Brain microvascular endothelial cell (primary cell): ENCODE measurements at regions not wholly inside any gene's neighbourhood (a gene's known extent, or its start where the extent isn't known, plus 50 kb on each side); places are given as distances from the start of the nearest gene placed in this dataset.

ENCODE experiments used
- DNase-seq: peaks from one replicate; pipeline ENCODE4 v3.0.0-alpha.2; 2020
- H3K27ac ChIP-seq: fragments of 250-450 bp; sonication (Bioruptor Pico); 2 replicates; pipeline ENCODE4 v1.5.1; 2020; ENCODE audit warnings: mild to moderate bottlenecking, moderate library complexity
- H3K27me3 ChIP-seq: fragments of 250-450 bp; sonication (Bioruptor Pico); replicated peaks from 2 replicates; pipeline ENCODE4 v1.5.1; 2020; ENCODE audit warnings: mild to moderate bottlenecking
- H3K36me3 ChIP-seq: fragments of 250-450 bp; sonication (Bioruptor Pico); replicated peaks from 2 replicates; pipeline ENCODE4 v1.5.1; 2020; ENCODE audit warnings: mild to moderate bottlenecking
- H3K4me3 ChIP-seq: 2 replicates; pipeline ENCODE4 v1.5.1; 2011; ENCODE audit warnings: low read depth, mild to moderate bottlenecking, control low read depth, low read length, moderate library complexity
- CTCF ChIP-seq: IDR thresholded peaks from 2 replicates; pipeline ENCODE4 v1.5.1; 2011; ENCODE audit warnings: low read depth, mild to moderate bottlenecking, moderate library complexity, low read length, control low read depth, inconsistent platforms; ENCODE audit errors: missing control alignments
- in situ Hi-C: cut with HindIII; loops from 2 replicates; pipeline ENCODE4 v1.10.0; 2017; ENCODE audit warnings: low sequenced_read_pairs, low pct_ligation_motif_present

- in situ Hi-C loops: no loop called here
- no peaks in the 10 kb centered on the region for H3K27me3 ChIP-seq
- TF ChIP-seq CTCF: no peak
- H3K4me3 ChIP-seq: no peak overlapping the region
- no peaks in the 10 kb centered on the region for H3K36me3 ChIP-seq
- H3K27ac ChIP-seq: no peak overlapping the region
- DNase-seq: no peak
Measured at GRCh38 chr2:138910427-138910826, 130.2 kb upstream of the NXPH2 start.

- in situ Hi-C loops: no loop called here
- TF ChIP-seq CTCF: no peak
- H3K4me3 ChIP-seq: no peak overlapping the region
- H3K36me3 ChIP-seq: no peaks in the 10 kb centered on the region
- no peaks in the 10 kb centered on the region for H3K27me3 ChIP-seq
- H3K27ac ChIP-seq: no peak overlapping the region
- DNase-seq: no peak
Measured at GRCh38 chr2:138906549-138906948, 126.4 kb upstream of the NXPH2 start.

- in situ Hi-C loops: no loop called here
- DNase-seq: no peak
- no peaks in the 10 kb centered on the region for H3K27me3 ChIP-seq
Measured at GRCh38 chr2:138902239-138902871, 122.2 kb upstream of the NXPH2 start.

GRCh38 chr2:138901530-138901929, 121.3 kb upstream of the NXPH2 start:
- H3K4me3 ChIP-seq: no peak overlapping the region
- no peak overlapping the region for H3K27ac ChIP-seq
- no peak for DNase-seq
- no peaks in the 10 kb centered on the region for H3K27me3 ChIP-seq
- H3K36me3 ChIP-seq: no peaks in the 10 kb centered on the region
- TF ChIP-seq CTCF: no peak
- in situ Hi-C loops: no loop called here

More at GRCh38 chr2:138902239-138902871, 122.2 kb upstream of the NXPH2 start:
- H3K36me3 ChIP-seq: no peaks in the 10 kb centered on the region
- H3K4me3 ChIP-seq: no peak overlapping the region
- no peak overlapping the region for H3K27ac ChIP-seq
- TF ChIP-seq CTCF: no peak

- H3K27ac ChIP-seq: no peak overlapping the region
- DNase-seq: no peak
- no peaks in the 10 kb centered on the region for H3K36me3 ChIP-seq
- no peak for TF ChIP-seq CTCF
- H3K4me3 ChIP-seq: no peak overlapping the region
- no peaks in the 10 kb centered on the region for H3K27me3 ChIP-seq
- in situ Hi-C loops: no loop called here
Measured at GRCh38 chr2:138898855-138899254, 118.7 kb upstream of the NXPH2 start.

GRCh38 chr2:138897274-138897673, 117.1 kb upstream of the NXPH2 start:
- DNase-seq: no peak
- no peaks in the 10 kb centered on the region for H3K27me3 ChIP-seq
- H3K4me3 ChIP-seq: no peak overlapping the region
- no peak for TF ChIP-seq CTCF
- no peak overlapping the region for H3K27ac ChIP-seq
- in situ Hi-C loops: no loop called here
- no peaks in the 10 kb centered on the region for H3K36me3 ChIP-seq
